Common myeloid progenitor, CD34-positive (primary cell): ENCODE measurements at regions not wholly inside any gene's neighbourhood (a gene's known extent, or its start where the extent isn't known, plus 50 kb on each side); places are given as distances from the start of the nearest gene placed in this dataset.

ENCODE experiments used
- CTCF ChIA-PET: fragments of 350-600 bp; sonication (Branson Sonifier 250); formaldehyde crosslinking; loops from one replicate; lab custom pipeline; 2021; ENCODE audit warnings: antibody characterized with exemption; lab: Charles Lee
- POLR2A ChIA-PET: fragments of 350-600 bp; sonication (Branson Sonifier 250); formaldehyde crosslinking; loops from one replicate; lab custom pipeline; 2021; ENCODE audit warnings: antibody characterized with exemption; lab: Charles Lee
- DNase-seq, 3 donors: peaks; one replicate each; pipeline versions ENCODE4 v3.0.0 to v3.0.0-alpha.2; 2013
- H3K27ac ChIP-seq, 2 experiments: 1 replicate in 1 of 2; 2 replicates in 1 of 2; pipeline ENCODE4 v1.7.0; 2013; ENCODE audit warnings: inconsistent platforms in 2 of 2, low read length in 2 of 2, mild to moderate bottlenecking in 2 of 2, low read depth in 1 of 2, moderate library complexity in 1 of 2; ENCODE audit not compliant: severe bottlenecking in 2 of 2, insufficient read depth in 1 of 2, poor library complexity in 1 of 2
- H3K27me3 ChIP-seq, 5 experiments: replicated peaks in 2 of 5; 1 replicate in 3 of 5; 2 replicates in 2 of 5; pipeline versions ENCODE4 v1.6.1 to v1.7.0; 2013; ENCODE audit warnings: low read length in 4 of 5, mild to moderate bottlenecking in 2 of 5, moderate library complexity in 2 of 5, inconsistent platforms in 1 of 5; ENCODE audit not compliant: insufficient read depth in 5 of 5, control insufficient read depth in 4 of 5
- H3K36me3 ChIP-seq, 4 experiments: 1 replicate in 2 of 4; 2 replicates in 2 of 4; pipeline versions ENCODE4 v1.6.1 to v1.7.0; 2013; ENCODE audit warnings: low read length in 3 of 4, control low read depth in 1 of 4, mild to moderate bottlenecking in 1 of 4; ENCODE audit not compliant: control insufficient read depth in 4 of 4, insufficient read depth in 4 of 4
- H3K4me1 ChIP-seq, 4 experiments: 1 replicate in 3 of 4; 2 replicates in 1 of 4; pipeline versions ENCODE4 v1.6.1 to v1.7.1; 2013; ENCODE audit warnings: low read length in 3 of 4, mild to moderate bottlenecking in 3 of 4, control low read depth in 1 of 4, inconsistent platforms in 1 of 4, moderate library complexity in 1 of 4; ENCODE audit not compliant: control insufficient read depth in 4 of 4, insufficient read depth in 4 of 4; ENCODE audit errors: control extremely low read depth in 1 of 4
- H3K4me3 ChIP-seq, 7 experiments: 1 replicate in 4 of 7; 2 replicates in 3 of 7; pipeline versions ENCODE4 v1.5.1 to v1.7.0; 2013; ENCODE audit warnings: mild to moderate bottlenecking in 7 of 7, low read length in 6 of 7, moderate library complexity in 6 of 7, inconsistent platforms in 2 of 7, low read depth in 2 of 7, control low read depth in 1 of 7; ENCODE audit not compliant: insufficient read depth in 4 of 7, control insufficient read depth in 1 of 7; ENCODE audit errors: extremely low read depth in 1 of 7
- H3K9me3 ChIP-seq, 5 experiments: 1 replicate in 4 of 5; 2 replicates in 1 of 5; pipeline versions ENCODE4 v1.6.1 to v1.7.1; 2013; ENCODE audit warnings: low read length in 4 of 5, mild to moderate bottlenecking in 2 of 5, inconsistent platforms in 1 of 5, low read depth in 1 of 5, moderate library complexity in 1 of 5; ENCODE audit not compliant: control insufficient read depth in 4 of 5, insufficient read depth in 2 of 5; ENCODE audit errors: control extremely low read depth in 1 of 5
- WGBS: methylation state at CpG from one replicate; pipeline ENCODE4 v1.1.5; 2013; ENCODE audit not compliant: insufficient coverage; 5-methylcytosine and 5-hydroxymethylcytosine counted together

- no peak for DNase-seq
- Histone ChIP-seq H3K9me3 (no peaks in the 10 kb centered on the region), H3K4me3 (no peak overlapping the region), H3K27ac (no peak overlapping the region), H3K36me3 (no peaks in the 10 kb centered on the region), H3K27me3 (no peaks in the 10 kb centered on the region), H3K4me1 (no peaks in the 10 kb centered on the region)
- CTCF ChIA-PET, result no interaction called here
- POLR2A ChIA-PET, result no interaction called here
- no CpG with 5 or more reads among the region's 2 CpGs for WGBS
Observed at GRCh38 chr16:62913333-62913732, 877.1 kb upstream of the CDH8 start.

- H3K9me3 ChIP-seq, result no peaks in the 10 kb centered on the region
- CTCF ChIA-PET, result no interaction called here
- WGBS, result 100% methylated on average over 1 of the region's 3 CpGs
- H3K27ac ChIP-seq, result no peak overlapping the region
- POLR2A ChIA-PET, result no interaction called here
- no peaks in the 10 kb centered on the region for H3K4me1 ChIP-seq
- H3K36me3 ChIP-seq, result no peaks in the 10 kb centered on the region
- DNase-seq, result no peak
- no peaks in the 10 kb centered on the region for H3K27me3 ChIP-seq
- no peak overlapping the region for H3K4me3 ChIP-seq
Observed at GRCh38 chr16:62909597-62909996, 873.4 kb upstream of the CDH8 start.

DNA sequence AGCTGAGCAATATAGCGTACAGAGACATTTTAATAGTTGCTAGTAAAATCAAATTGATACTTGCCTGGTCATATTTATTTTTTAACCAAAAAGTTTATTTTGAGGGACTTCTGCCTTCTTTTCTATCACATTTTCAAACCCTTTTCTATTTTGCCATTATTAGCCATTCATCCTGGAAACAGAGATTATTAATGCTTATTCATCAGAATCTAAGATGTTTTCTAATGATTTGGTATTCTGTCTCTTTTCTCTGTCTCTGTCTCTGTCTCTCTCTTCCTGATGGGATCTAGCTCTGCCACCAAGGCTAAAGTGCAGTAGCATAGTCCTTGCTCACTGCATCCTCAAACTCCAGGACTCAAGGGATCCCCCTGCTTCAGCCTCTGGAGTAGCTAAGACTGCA is 871.3 kb upstream of the CDH8 start:
- no peak for DNase-seq
- ChIA-PET CTCF (no interaction called here), POLR2A (no interaction called here)
- no peaks in the 10 kb centered on the region for H3K4me1 ChIP-seq
- H3K9me3 ChIP-seq, result no peaks in the 10 kb centered on the region
- H3K27me3 ChIP-seq, result no peaks in the 10 kb centered on the region
- no peak overlapping the region for H3K27ac ChIP-seq
- no peaks in the 10 kb centered on the region for H3K36me3 ChIP-seq
- H3K4me3 ChIP-seq, result no peak overlapping the region
- no CpG with 5 or more reads among the region's 1 CpG for WGBS

DNA sequence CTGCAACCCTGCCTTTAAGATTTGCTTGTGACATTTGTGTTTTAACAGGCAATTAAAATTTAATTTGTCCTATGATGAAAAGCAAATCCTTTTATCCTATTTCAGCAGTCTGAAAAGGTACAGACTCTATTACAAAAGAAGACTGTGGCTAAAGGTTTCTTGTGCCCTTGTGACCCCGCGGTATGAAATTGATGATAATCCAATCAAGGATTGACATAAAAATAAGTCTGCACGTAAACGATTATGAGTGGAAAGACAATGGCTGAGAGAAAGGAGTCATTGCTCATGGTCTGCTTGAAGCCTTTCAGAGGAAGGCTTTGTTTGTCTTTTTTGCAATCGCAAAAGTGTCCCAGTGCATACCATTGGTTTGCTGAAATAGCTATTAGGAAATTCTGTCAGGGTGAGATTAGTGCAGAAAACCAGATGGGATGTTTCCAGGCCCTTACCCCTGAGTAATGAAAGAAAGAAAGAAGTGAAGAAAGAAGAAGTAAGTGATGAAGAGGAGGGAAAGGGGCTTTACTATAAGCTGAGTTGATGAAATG is 867.8 kb upstream of the CDH8 start:
- CTCF ChIA-PET, result no interaction called here
- Histone ChIP-seq H3K9me3 (no peaks in the 10 kb centered on the region), H3K4me1 (no peaks in the 10 kb centered on the region), H3K27ac (no peak overlapping the region), H3K27me3 (no peaks in the 10 kb centered on the region), H3K4me3 (no peak overlapping the region), H3K36me3 (no peaks in the 10 kb centered on the region)
- no peak for DNase-seq
- 63% methylated on average over 5 of the region's 5 CpGs for WGBS
- POLR2A ChIA-PET, result no interaction called here

DNA sequence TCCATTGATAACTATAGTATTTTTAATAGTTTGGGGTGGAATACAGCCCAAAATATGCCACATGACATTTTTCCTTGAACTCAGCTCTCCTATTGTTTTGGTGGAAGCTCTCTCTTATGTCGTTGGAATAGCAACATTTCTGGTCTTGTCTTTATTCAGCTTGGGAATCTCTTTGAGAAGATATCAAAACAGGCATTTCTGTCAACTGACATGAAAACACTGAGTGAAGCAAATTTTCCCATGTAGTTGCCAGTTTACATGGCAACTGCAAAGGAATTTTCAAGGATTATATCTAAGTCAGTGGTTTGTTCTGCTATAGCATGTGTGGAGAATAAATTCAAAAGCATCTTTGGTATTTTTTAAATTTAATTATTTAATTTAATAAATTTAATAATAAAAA is 863.5 kb upstream of the CDH8 start:
- ChIA-PET POLR2A (no interaction called here), CTCF (no interaction called here)
- Histone ChIP-seq H3K36me3 (no peaks in the 10 kb centered on the region), H3K4me3 (no peak overlapping the region), H3K27me3 (no peaks in the 10 kb centered on the region), H3K4me1 (no peaks in the 10 kb centered on the region), H3K9me3 (no peaks in the 10 kb centered on the region), H3K27ac (no peak overlapping the region)
- DNase-seq, result no peak
- WGBS, result 67% methylated on average over 1 of the region's 1 CpG

DNA sequence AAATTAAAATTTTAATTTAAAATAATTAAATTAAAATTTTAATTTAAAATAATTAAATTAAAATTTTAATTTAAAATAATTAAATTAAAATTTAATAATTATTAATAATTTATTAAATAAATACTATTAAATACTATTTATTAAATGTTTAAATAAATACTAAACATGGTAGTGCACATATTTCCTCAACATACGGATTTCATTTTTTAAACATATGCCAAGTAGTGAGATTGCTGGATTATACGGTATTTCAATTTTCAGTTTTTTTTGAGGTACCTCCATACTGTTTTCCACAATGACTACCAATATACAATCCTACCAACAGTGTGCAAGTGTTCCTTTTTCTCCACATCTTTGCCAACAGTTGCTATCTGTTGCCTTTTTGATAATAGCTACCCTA is 852.9 kb upstream of the CDH8 start:
- Histone ChIP-seq H3K27ac (no peak overlapping the region), H3K36me3 (no peaks in the 10 kb centered on the region), H3K9me3 (peaks cover 0 to 3% (median 0%) of the 10 kb centered on the region in 5 experiments), H3K4me3 (no peak overlapping the region), H3K27me3 (no peaks in the 10 kb centered on the region), H3K4me1 (no peaks in the 10 kb centered on the region)
- ChIA-PET POLR2A (no interaction called here), CTCF (no interaction called here)
- no peak for DNase-seq
- 100% methylated on average over 1 of the region's 2 CpGs for WGBS

DNA sequence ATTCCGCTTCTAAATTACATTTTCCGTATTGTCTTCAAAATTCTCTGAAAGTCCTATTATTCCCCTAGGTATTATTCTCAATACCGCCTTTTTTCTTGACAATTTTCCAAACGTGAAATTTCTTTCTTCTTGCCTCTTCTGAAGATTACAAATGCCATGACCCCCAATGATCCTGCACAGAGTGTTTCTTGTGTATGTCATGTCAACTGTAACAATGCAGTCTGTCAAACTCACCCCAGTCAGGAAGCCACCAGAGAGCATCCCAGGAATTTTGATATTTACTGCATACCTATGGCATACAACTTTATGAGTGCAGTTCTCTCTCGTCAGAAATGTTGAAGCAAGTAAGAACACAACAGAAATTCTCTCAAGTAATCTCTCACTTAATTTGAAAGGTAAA is 847.3 kb upstream of the CDH8 start:
- no peaks in the 10 kb centered on the region for H3K36me3 ChIP-seq
- no peak for DNase-seq
- no peaks in the 10 kb centered on the region for H3K9me3 ChIP-seq
- CTCF ChIA-PET, result no interaction called here
- H3K4me1 ChIP-seq, result no peaks in the 10 kb centered on the region
- H3K4me3 ChIP-seq, result no peak overlapping the region
- 78% methylated on average over 3 of the region's 5 CpGs for WGBS
- no peak overlapping the region for H3K27ac ChIP-seq
- no peaks in the 10 kb centered on the region for H3K27me3 ChIP-seq
- POLR2A ChIA-PET, result no interaction called here
